ENCODE measurements at regions not wholly inside any gene's neighbourhood (a gene's known extent, or its start where the extent isn't known, plus 50 kb on each side); places are given as distances from the start of the nearest gene placed in this dataset.
A peak's percentile ranks its signal among the peaks of the same experiment; 100 is the strongest.

GRCh38 chr12:46124848-46125619, 134.7 kb upstream of the SCAF11 start:
- Histone ChIP-seq H3K9ac (ENCODE audit: low read length) (no peak overlapping the region), H3K36me3 (ENCODE audit: low read length) (no peaks in the 10 kb centered on the region), H3K4me3 (ENCODE audit: insufficient read depth, low read length, poor library complexity, severe bottlenecking) (no peak overlapping the region), H3K4me2 (ENCODE audit: low read depth, low read length, poor library complexity, severe bottlenecking) (peak overlapping the region; percentile 18), H3K27me3 (ENCODE audit: low read length) (no peaks in the 10 kb centered on the region), H3K27ac (ENCODE audit: low read depth, low read length) (no peak overlapping the region), H3K9me2 (replicated peaks; ENCODE audit: insufficient read depth, low read length) (no peaks in the 10 kb centered on the region), H4K20me1 (ENCODE audit: low read depth, low read length) (no peaks in the 10 kb centered on the region), H3F3A (ENCODE audit: insufficient read depth) (no peaks in the 10 kb centered on the region), H3K79me2 (ENCODE audit: insufficient read depth, low read length) (no peaks in the 10 kb centered on the region), H2AFZ (ENCODE audit: low read depth, low read length, severe bottlenecking) (no peak overlapping the region), H3K9me3 (ENCODE audit: insufficient read depth, low read length) (no peaks in the 10 kb centered on the region)
- TF ChIP-seq CTCF (IDR thresholded peaks at IDR 0.05; ENCODE audit: insufficient read depth, low read length, poor library complexity, severe bottlenecking) (peak; percentile 91), EZH2phosphoT487 (conservative IDR thresholded peaks at IDR 0.05; ENCODE audit: low read length) (no peak)

- TF ChIP-seq EZH2phosphoT487 (conservative IDR thresholded peaks at IDR 0.05; ENCODE audit: low read length) (no peak), CTCF (IDR thresholded peaks at IDR 0.05; ENCODE audit: insufficient read depth, low read length, poor library complexity, severe bottlenecking) (no peak)
- Histone ChIP-seq H3K9ac (ENCODE audit: low read length) (no peak overlapping the region), H3K9me3 (ENCODE audit: insufficient read depth, low read length) (no peaks in the 10 kb centered on the region), H3K27me3 (ENCODE audit: low read length) (no peaks in the 10 kb centered on the region), H2AFZ (ENCODE audit: low read depth, low read length, severe bottlenecking) (no peak overlapping the region), H3F3A (ENCODE audit: insufficient read depth) (no peaks in the 10 kb centered on the region), H3K27ac (ENCODE audit: low read depth, low read length) (no peak overlapping the region), H3K4me3 (ENCODE audit: insufficient read depth, low read length, poor library complexity, severe bottlenecking) (no peak overlapping the region), H3K79me2 (ENCODE audit: insufficient read depth, low read length) (no peaks in the 10 kb centered on the region), H3K9me2 (replicated peaks; ENCODE audit: insufficient read depth, low read length) (no peaks in the 10 kb centered on the region), H3K36me3 (ENCODE audit: low read length) (no peaks in the 10 kb centered on the region), H4K20me1 (ENCODE audit: low read depth, low read length) (no peaks in the 10 kb centered on the region), H3K4me2 (ENCODE audit: low read depth, low read length, poor library complexity, severe bottlenecking) (no peak overlapping the region)
Measured at GRCh38 chr12:46124132-46124847, 133.9 kb upstream of the SCAF11 start.

DNA sequence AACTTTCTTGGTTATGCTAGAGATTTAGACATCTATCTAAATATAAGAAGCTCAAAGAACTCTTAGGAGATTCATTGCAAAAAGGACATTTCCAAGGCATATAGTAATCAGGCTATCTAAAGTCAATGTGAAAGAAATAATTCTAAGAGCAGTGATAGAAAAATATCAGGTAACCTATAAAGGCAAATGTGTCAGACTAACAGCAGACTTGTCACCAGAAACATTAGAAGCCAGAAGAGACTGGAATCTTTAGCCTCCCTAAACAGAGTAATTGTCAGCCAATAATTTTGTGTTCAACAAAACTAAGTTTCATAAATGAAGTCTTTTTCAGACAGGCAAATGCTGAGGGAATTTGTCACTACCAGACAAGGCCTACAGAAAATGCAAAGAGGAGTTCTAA, 122.0 kb upstream of the SCAF11 start:
- Histone ChIP-seq H3F3A (ENCODE audit: insufficient read depth) (no peaks in the 10 kb centered on the region), H3K36me3 (ENCODE audit: low read length) (no peaks in the 10 kb centered on the region), H3K79me2 (ENCODE audit: insufficient read depth, low read length) (no peaks in the 10 kb centered on the region), H3K9me3 (ENCODE audit: insufficient read depth, low read length) (no peaks in the 10 kb centered on the region), H3K27ac (ENCODE audit: low read depth, low read length) (no peak overlapping the region), H3K9me2 (replicated peaks; ENCODE audit: insufficient read depth, low read length) (no peaks in the 10 kb centered on the region), H3K4me2 (ENCODE audit: low read depth, low read length, poor library complexity, severe bottlenecking) (no peak overlapping the region), H3K27me3 (ENCODE audit: low read length) (no peaks in the 10 kb centered on the region), H3K4me3 (ENCODE audit: insufficient read depth, low read length, poor library complexity, severe bottlenecking) (no peak overlapping the region), H2AFZ (ENCODE audit: low read depth, low read length, severe bottlenecking) (no peak overlapping the region), H4K20me1 (ENCODE audit: low read depth, low read length) (no peaks in the 10 kb centered on the region), H3K9ac (ENCODE audit: low read length) (no peak overlapping the region)
- no peak for TF ChIP-seq EZH2phosphoT487 (conservative IDR thresholded peaks at IDR 0.05; ENCODE audit: low read length)
- TF ChIP-seq CTCF (IDR thresholded peaks at IDR 0.05; ENCODE audit: insufficient read depth, low read length, poor library complexity, severe bottlenecking): no peak
